OCI-LY1 (cell line): ENCODE measurements at regions not wholly inside any gene's neighbourhood (a gene's known extent, or its start where the extent isn't known, plus 50 kb on each side); places are given as distances from the start of the nearest gene placed in this dataset.

Source experiments
- H2AFZ ChIP-seq: fragments of 200-600 bp; sonication (generic), shearing (Covaris generic); 2 replicates; pipeline ENCODE4 v1.6.0; 2014; ENCODE audit warnings: antibody characterized with exemption, mild to moderate bottlenecking, low read length
- H3F3A ChIP-seq: fragments of 200-600 bp; sonication (generic), shearing (Covaris generic); 2 replicates; pipeline ENCODE4 v1.6.0; 2014; ENCODE audit warnings: mild to moderate bottlenecking, antibody characterized with exemption, low read length, moderate library complexity; ENCODE audit not compliant: insufficient read depth
- H3K27ac ChIP-seq: fragments of 200-600 bp; sonication (generic); 2 replicates; pipeline ENCODE4 v1.5.1; 2014; ENCODE audit warnings: low read length, mixed run types, mild to moderate bottlenecking, low read depth; ENCODE audit not compliant: poor library complexity, severe bottlenecking
- H3K27me3 ChIP-seq: fragments of 200-600 bp; sonication (generic); 2 replicates; pipeline ENCODE4 v1.6.0; 2014; ENCODE audit warnings: antibody characterized with exemption, mild to moderate bottlenecking, low read length, moderate library complexity; ENCODE audit not compliant: insufficient read depth
- H3K36me3 ChIP-seq: fragments of 200-600 bp; sonication (generic); 2 replicates; pipeline ENCODE4 v1.6.1; 2014; ENCODE audit warnings: mild to moderate bottlenecking, antibody characterized with exemption, low read length, moderate library complexity, mixed read lengths; ENCODE audit not compliant: insufficient read depth
- H3K4me1 ChIP-seq: fragments of 200-600 bp; sonication (generic); 2 replicates; pipeline ENCODE4 v1.5.1; 2014; ENCODE audit warnings: mild to moderate bottlenecking, low read length, moderate library complexity; ENCODE audit not compliant: insufficient read depth, severe bottlenecking
- H3K4me2 ChIP-seq: fragments of 200-600 bp; sonication (generic), shearing (Covaris generic); 2 replicates; pipeline ENCODE4 v1.6.1; 2014; ENCODE audit warnings: low read length
- H3K4me3 ChIP-seq: fragments of 200-600 bp; sonication (generic); 2 replicates; pipeline ENCODE4 v1.5.1; 2014; ENCODE audit warnings: low read length, low read depth, mild to moderate bottlenecking, mixed read lengths; ENCODE audit not compliant: poor library complexity, severe bottlenecking
- H3K79me2 ChIP-seq: fragments of 200-600 bp; shearing (Covaris generic); 2 replicates; pipeline ENCODE4 v1.6.1; 2016; ENCODE audit warnings: mixed run types, low read length, mixed read lengths; ENCODE audit not compliant: insufficient read depth
- H3K9ac ChIP-seq: fragments of 200-600 bp; sonication (generic), shearing (Covaris generic); 2 replicates; pipeline ENCODE4 v1.6.1; 2014; ENCODE audit warnings: mild to moderate bottlenecking, low read length, mixed read lengths
- H3K9me2 ChIP-seq: fragments of 200-600 bp; sonication (generic), shearing (Covaris generic); 2 replicates; pipeline ENCODE4 v1.6.1; 2014; ENCODE audit warnings: low read depth, mild to moderate bottlenecking, low read length, mixed read lengths
- H3K9me3 ChIP-seq: fragments of 200-600 bp; shearing (Covaris generic); 2 replicates; pipeline ENCODE4 v1.6.1; 2014; ENCODE audit warnings: low read length, mixed read lengths
- H4K20me1 ChIP-seq: fragments of 200-600 bp; sonication (generic), shearing (Covaris generic); 2 replicates; pipeline ENCODE4 v1.6.0; 2016; ENCODE audit warnings: mild to moderate bottlenecking, low read length; ENCODE audit not compliant: insufficient read depth
- CTCF ChIP-seq: fragments of 200-600 bp; sonication (generic), shearing (Covaris generic); IDR thresholded peaks from 2 replicates; pipeline ENCODE4 v1.5.1; 2017; ENCODE audit warnings: mild to moderate bottlenecking, antibody characterized with exemption, low read length, moderate library complexity, mixed read lengths
- EZH2 ChIP-seq: fragments of 200-600 bp; sonication (generic), shearing (Covaris generic); IDR thresholded peaks from 2 replicates; pipeline ENCODE4 v1.8.0; 2017; ENCODE audit warnings: borderline replicate concordance, mixed run types, mild to moderate bottlenecking, antibody characterized with exemption, low read length, moderate library complexity, mixed read lengths

GRCh38 chr20:11252447-11252846 lies 578.6 kb upstream of the JAG1 start:
- Histone ChIP-seq H3K4me3 (no peak overlapping the region), H3K9ac (no peak overlapping the region), H3K9me2 (no peaks in the 10 kb centered on the region), H3K9me3 (no peaks in the 10 kb centered on the region), H3K27me3 (no peaks in the 10 kb centered on the region), H3F3A (no peaks in the 10 kb centered on the region), H3K4me1 (no peaks in the 10 kb centered on the region), H4K20me1 (no peaks in the 10 kb centered on the region), H3K4me2 (no peak overlapping the region), H2AFZ (no peak overlapping the region), H3K27ac (no peak overlapping the region), H3K79me2 (no peaks in the 10 kb centered on the region), H3K36me3 (no peaks in the 10 kb centered on the region)
- TF ChIP-seq CTCF (no peak), EZH2 (no peak)

DNA sequence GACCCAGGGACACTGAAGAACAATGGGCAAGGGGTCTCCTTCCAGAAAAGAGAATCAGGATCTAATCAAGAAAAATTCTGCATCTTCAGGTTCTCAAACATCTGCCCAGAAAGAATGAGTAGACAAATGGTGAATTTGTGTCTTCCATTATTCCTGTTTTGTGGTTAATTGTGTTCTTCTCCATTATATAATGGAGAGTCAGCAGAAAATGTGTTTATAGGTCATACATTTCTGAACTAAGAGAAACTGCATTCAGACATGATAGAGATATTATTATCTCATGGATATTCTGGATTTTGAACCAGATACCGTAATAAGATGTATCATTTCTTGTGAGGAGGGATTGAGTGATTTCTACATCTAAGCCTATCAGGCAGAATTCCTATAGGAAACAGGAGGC lies 581.7 kb upstream of the JAG1 start:
- no peaks in the 10 kb centered on the region for H3K36me3 ChIP-seq
- H3K9me2 ChIP-seq = no peaks in the 10 kb centered on the region
- no peaks in the 10 kb centered on the region for H3K4me1 ChIP-seq
- H3K4me2 ChIP-seq = no peak overlapping the region
- no peaks in the 10 kb centered on the region for H3K79me2 ChIP-seq
- H2AFZ ChIP-seq = no peak overlapping the region
- TF ChIP-seq EZH2 = no peak
- no peak for TF ChIP-seq CTCF
- no peaks in the 10 kb centered on the region for H3K9me3 ChIP-seq
- H3K9ac ChIP-seq = no peak overlapping the region
- no peaks in the 10 kb centered on the region for H4K20me1 ChIP-seq
- no peak overlapping the region for H3K27ac ChIP-seq
- no peaks in the 10 kb centered on the region for H3K27me3 ChIP-seq
- no peak overlapping the region for H3K4me3 ChIP-seq
- H3F3A ChIP-seq = no peaks in the 10 kb centered on the region

- H3K4me1 ChIP-seq = no peaks in the 10 kb centered on the region
- H3K4me3 ChIP-seq = no peak overlapping the region
- H3F3A ChIP-seq = no peaks in the 10 kb centered on the region
- H3K9me2 ChIP-seq = no peaks in the 10 kb centered on the region
- H3K27ac ChIP-seq = no peak overlapping the region
- no peaks in the 10 kb centered on the region for H3K9me3 ChIP-seq
- no peaks in the 10 kb centered on the region for H3K36me3 ChIP-seq
- H3K79me2 ChIP-seq = no peaks in the 10 kb centered on the region
- no peaks in the 10 kb centered on the region for H3K27me3 ChIP-seq
- no peak overlapping the region for H3K4me2 ChIP-seq
- H3K9ac ChIP-seq = no peak overlapping the region
- no peak overlapping the region for H2AFZ ChIP-seq
- no peaks in the 10 kb centered on the region for H4K20me1 ChIP-seq
- no peak for TF ChIP-seq EZH2
- no peak for TF ChIP-seq CTCF
Measured at GRCh38 chr20:11255860-11256259, 582.1 kb upstream of the JAG1 start.
